ENCODE measurements at regions not wholly inside any gene's neighbourhood (a gene's known extent, or its start where the extent isn't known, plus 50 kb on each side); places are given as distances from the start of the nearest gene placed in this dataset.
"Not testable (repeated sequence)": the region's sequence is repeated elsewhere in the genome, so short reads cannot be mapped to it uniquely, and the experiment has no call there.

DNA sequence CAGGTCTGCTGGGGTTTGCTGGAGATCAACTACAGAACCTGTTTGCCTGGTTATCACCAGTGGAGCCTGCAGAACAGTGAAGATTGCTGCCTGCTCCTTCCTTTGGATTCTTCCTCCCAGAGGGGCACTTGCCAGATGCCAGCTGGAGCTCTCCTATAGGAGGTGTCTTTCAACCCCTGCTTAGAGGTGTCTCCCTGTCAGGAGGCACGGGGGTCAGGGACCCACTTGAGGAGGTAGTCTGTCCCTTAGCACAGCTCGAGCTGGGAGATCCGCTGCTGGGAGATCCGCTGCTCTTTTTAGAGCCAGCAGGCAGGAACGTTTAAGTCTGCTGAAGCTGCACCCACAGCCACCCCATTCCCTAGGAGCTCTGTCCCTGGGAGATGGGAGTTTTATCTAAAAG, 1806.3 kb upstream of the ADGRL3 start:
- Mint-ChIP-seq H3K4me3 (no peak overlapping the region), H3K27ac (no peak overlapping the region), H3K4me1 (no peaks in the 10 kb centered on the region), H3K9me3 (peaks cover 15% of the 10 kb centered on the region), H3K27me3 (no peaks in the 10 kb centered on the region), H3K36me3 (ENCODE audit: low read depth) (no peaks in the 10 kb centered on the region)
- no peak for DNase-seq
- no peak for ATAC-seq

DNA sequence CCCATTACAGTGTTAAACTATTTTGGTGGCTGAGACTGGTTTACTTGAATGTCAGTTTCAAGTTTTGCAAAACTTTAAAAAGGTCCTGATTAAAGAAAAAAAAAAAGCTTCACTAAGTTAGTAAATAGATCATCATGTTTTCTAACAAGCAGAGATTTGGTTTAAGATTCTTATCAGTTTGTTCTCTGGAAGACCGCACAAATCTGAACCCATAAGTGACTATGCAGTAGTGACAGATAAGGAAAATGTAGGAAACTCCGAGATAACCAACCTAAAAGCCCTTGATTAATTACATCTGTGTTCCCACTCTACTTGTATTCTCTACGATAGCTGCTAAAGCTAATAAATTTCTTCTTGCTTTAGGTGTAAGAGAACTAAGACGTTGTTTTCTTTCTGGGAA, 1799.8 kb upstream of the ADGRL3 start:
- no peak for ATAC-seq
- H3K27me3 Mint-ChIP-seq = no peaks in the 10 kb centered on the region
- H3K27ac Mint-ChIP-seq = no peak overlapping the region
- H3K4me3 Mint-ChIP-seq = no peak overlapping the region
- no peaks in the 10 kb centered on the region for H3K36me3 Mint-ChIP-seq (ENCODE audit: low read depth)
- peaks cover 9% of the 10 kb centered on the region for H3K9me3 Mint-ChIP-seq
- H3K4me1 Mint-ChIP-seq = no peaks in the 10 kb centered on the region
- no peak for DNase-seq

GRCh38 chr4:59409647-59410046, 1790.5 kb upstream of the ADGRL3 start:
- no peak for ATAC-seq
- Mint-ChIP-seq H3K27me3 (no peaks in the 10 kb centered on the region), H3K36me3 (ENCODE audit: low read depth) (no peaks in the 10 kb centered on the region), H3K9me3 (peaks cover 12% of the 10 kb centered on the region), H3K4me3 (no peak overlapping the region), H3K4me1 (no peaks in the 10 kb centered on the region), H3K27ac (no peak overlapping the region)
- DNase-seq = no peak

- no peak for DNase-seq
- peaks cover 12% of the 10 kb centered on the region for H3K9me3 Mint-ChIP-seq
- H3K27me3 Mint-ChIP-seq = no peaks in the 10 kb centered on the region
- no peaks in the 10 kb centered on the region for H3K4me1 Mint-ChIP-seq
- no peak overlapping the region for H3K4me3 Mint-ChIP-seq
- no peak for ATAC-seq
- no peaks in the 10 kb centered on the region for H3K36me3 Mint-ChIP-seq (ENCODE audit: low read depth)
- no peak overlapping the region for H3K27ac Mint-ChIP-seq
These were observed 1787.4 kb upstream of the ADGRL3 start for GRCh38 chr4:59412739-59413138.

GRCh38 chr4:59455751-59456150, 1744.4 kb upstream of the ADGRL3 start:
- Mint-ChIP-seq H3K4me3 (no peak overlapping the region), H3K27me3 (no peaks in the 10 kb centered on the region), H3K27ac (no peak overlapping the region), H3K36me3 (ENCODE audit: low read depth) (no peaks in the 10 kb centered on the region), H3K9me3 (peaks cover 14% of the 10 kb centered on the region), H3K4me1 (no peaks in the 10 kb centered on the region)
- no peak for DNase-seq
- ATAC-seq = no peak

GRCh38 chr4:59457576-59457975, 1742.5 kb upstream of the ADGRL3 start:
- Mint-ChIP-seq H3K27ac (no peak overlapping the region), H3K9me3 (peaks cover 10% of the 10 kb centered on the region), H3K4me1 (no peaks in the 10 kb centered on the region), H3K36me3 (ENCODE audit: low read depth) (no peaks in the 10 kb centered on the region), H3K27me3 (no peaks in the 10 kb centered on the region), H3K4me3 (no peak overlapping the region)
- no peak for DNase-seq
- no peak for ATAC-seq

- Mint-ChIP-seq H3K4me1 (no peaks in the 10 kb centered on the region), H3K27ac (no peak overlapping the region), H3K4me3 (no peak overlapping the region), H3K27me3 (no peaks in the 10 kb centered on the region), H3K9me3 (peaks cover 36% of the 10 kb centered on the region), H3K36me3 (ENCODE audit: low read depth) (no peaks in the 10 kb centered on the region)
- DNase-seq = no peak
- ATAC-seq = no peak
These were observed 1715.2 kb upstream of the ADGRL3 start for GRCh38 chr4:59484944-59485343.

GRCh38 chr4:59500103-59500502, 1700.0 kb upstream of the ADGRL3 start:
- ATAC-seq (no peak), DNase-seq (no peak)
- Mint-ChIP-seq H3K27ac (no peak overlapping the region), H3K4me1 (no peaks in the 10 kb centered on the region), H3K4me3 (no peak overlapping the region), H3K36me3 (ENCODE audit: low read depth) (no peaks in the 10 kb centered on the region), H3K27me3 (no peaks in the 10 kb centered on the region), H3K9me3 (peaks cover 5% of the 10 kb centered on the region)

DNA sequence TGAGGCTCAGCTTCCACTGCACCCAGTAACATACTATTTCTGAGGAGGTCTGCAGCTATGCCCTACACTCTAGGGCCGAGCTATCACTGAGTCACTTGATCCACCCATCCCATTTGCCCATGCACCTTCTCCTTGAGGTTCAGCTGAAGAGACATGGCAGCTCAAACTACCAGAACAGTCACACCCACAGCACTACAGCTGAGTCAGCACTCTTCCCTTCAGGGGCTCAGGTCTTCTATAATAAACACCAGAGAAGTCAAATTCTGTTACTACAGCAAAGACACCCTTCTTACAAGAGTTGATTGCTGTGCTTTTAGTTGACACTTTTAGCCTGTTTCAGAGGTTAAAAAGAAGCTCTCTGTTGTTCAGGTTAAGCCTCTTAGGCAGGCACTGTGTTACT, 1696.4 kb upstream of the ADGRL3 start:
- no peak for ATAC-seq
- no peaks in the 10 kb centered on the region for H3K36me3 Mint-ChIP-seq (ENCODE audit: low read depth)
- H3K27me3 Mint-ChIP-seq = no peaks in the 10 kb centered on the region
- H3K4me1 Mint-ChIP-seq = no peaks in the 10 kb centered on the region
- H3K4me3 Mint-ChIP-seq = no peak overlapping the region
- H3K9me3 Mint-ChIP-seq = peaks cover 5% of the 10 kb centered on the region
- no peak for DNase-seq
- H3K27ac Mint-ChIP-seq = no peak overlapping the region

DNA sequence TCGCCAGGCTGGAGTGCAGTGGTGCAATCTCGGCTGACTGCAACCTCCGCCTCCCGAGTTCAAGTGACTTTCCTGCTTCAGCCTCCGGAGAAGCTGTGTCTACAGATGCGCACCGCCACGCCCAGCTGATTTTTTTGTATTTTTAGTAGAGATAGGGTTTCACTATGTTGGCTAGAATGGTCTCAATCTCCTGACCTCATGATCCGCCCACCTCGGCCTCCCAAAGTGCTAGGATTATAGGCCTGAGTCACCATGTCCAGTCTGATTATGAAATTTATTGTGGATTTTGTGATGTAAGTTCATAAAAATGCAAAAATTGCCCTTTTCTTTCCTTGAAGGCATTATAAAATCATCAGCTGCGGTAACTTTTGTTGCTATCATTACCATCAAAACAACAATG, 1688.3 kb upstream of the ADGRL3 start:
- not testable (repeated sequence) for DNase-seq; H3K9me3 Mint-ChIP-seq; H3K27ac Mint-ChIP-seq; H3K4me3 Mint-ChIP-seq; ATAC-seq; H3K27me3 Mint-ChIP-seq; H3K36me3 Mint-ChIP-seq (ENCODE audit: low read depth); H3K4me1 Mint-ChIP-seq

DNA sequence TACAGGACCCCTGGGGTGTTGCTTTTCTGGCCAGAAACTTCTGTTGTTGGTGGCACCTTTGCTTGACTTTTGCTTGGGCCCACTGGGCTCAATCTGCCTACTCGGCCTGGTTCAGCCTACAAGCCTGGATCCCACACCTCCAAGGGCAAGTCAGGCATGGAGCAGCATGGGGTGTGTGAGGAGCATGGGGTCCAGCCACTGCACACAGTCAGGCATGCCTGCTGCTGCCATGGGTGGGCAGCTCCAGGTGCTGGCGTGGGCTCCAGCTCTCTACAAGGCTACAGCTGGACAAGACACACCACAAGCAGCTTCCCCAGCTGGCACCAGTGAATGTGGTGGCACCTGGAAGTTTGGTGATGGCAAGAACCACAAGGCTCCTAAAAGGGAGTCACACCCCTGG, 1683.1 kb upstream of the ADGRL3 start:
- no peak for ATAC-seq
- H3K27ac Mint-ChIP-seq = no peak overlapping the region
- no peak overlapping the region for H3K4me3 Mint-ChIP-seq
- H3K36me3 Mint-ChIP-seq (ENCODE audit: low read depth) = no peaks in the 10 kb centered on the region
- no peaks in the 10 kb centered on the region for H3K4me1 Mint-ChIP-seq
- H3K9me3 Mint-ChIP-seq = no peaks in the 10 kb centered on the region
- no peak for DNase-seq
- no peaks in the 10 kb centered on the region for H3K27me3 Mint-ChIP-seq

DNA sequence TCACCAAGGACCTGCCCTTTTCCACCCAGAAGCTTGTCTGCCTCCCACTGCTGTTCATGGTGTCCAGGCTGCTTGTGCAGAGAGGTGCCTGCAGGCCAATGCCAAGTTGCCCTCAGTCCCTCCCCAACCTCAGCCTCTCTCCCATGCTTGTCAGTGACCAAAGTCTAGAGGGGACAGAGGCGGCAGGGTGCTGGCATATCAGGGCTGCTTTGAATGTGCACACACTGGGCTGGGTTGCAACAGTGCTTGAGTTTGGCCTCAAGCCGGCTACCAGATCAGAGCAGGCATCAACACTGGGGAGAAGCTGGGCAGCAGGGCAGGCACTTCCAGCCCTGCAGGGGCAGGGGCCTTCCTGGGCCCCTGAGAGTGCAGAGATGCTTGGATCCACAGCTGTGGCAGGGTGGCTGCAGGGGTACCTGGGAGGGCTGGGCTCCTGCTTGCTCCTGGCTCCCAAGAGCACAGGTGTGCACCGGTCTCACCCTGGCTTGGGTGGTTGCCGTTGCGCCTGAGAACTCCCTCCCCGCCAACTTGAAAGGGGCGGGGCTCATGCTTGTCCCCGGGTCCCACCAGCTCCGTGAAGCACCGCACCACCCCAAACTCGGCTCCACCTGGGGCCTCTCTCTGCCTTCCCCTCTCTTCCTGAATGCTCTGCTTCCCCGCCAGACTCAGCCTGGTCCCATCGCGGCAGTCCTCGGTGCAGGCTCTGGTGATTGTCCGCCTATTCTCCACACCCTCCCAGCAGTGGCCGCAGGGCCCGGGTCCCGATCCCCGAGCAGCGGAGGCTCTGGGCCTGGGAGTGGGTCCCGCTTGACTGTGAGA, 1681.9 kb upstream of the ADGRL3 start:
- no peaks in the 10 kb centered on the region for H3K9me3 Mint-ChIP-seq
- ATAC-seq (peak; percentile 24), DNase-seq (no peak)

DNA sequence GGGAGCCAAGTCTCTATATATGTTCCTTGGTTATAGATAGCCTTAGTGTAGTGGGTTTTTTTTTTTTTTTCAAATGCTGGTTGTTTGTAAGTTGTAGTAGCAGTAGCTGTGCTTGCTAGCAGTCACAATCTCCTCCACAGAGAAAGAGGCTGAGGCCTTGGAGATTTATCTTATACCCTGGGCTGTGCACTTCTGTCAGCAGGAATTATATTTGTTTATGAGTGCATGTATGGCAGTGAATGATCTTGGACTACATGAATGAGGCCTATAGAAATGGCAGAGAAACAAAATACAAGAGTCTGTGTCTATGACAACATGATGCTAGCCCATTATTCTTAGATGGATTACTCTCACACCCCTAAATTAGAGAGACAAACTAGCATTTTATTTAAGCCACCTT, 1674.2 kb upstream of the ADGRL3 start:
- no peaks in the 10 kb centered on the region for H3K27me3 Mint-ChIP-seq
- H3K36me3 Mint-ChIP-seq (ENCODE audit: low read depth) = no peaks in the 10 kb centered on the region
- ATAC-seq (no peak), DNase-seq (no peak)
- H3K4me1 Mint-ChIP-seq = no peaks in the 10 kb centered on the region
- no peak overlapping the region for H3K27ac Mint-ChIP-seq
- peaks cover 10% of the 10 kb centered on the region for H3K9me3 Mint-ChIP-seq
- no peak overlapping the region for H3K4me3 Mint-ChIP-seq

More for the DNA sequence above, 1681.9 kb upstream of the ADGRL3 start:
- Mint-ChIP-seq H3K4me1 (no peaks in the 10 kb centered on the region), H3K27me3 (no peaks in the 10 kb centered on the region), H3K27ac (no peak overlapping the region), H3K36me3 (ENCODE audit: low read depth) (no peaks in the 10 kb centered on the region), H3K4me3 (no peak overlapping the region)

- Mint-ChIP-seq H3K27ac (no peak overlapping the region), H3K9me3 (peaks cover 12% of the 10 kb centered on the region), H3K4me3 (no peak overlapping the region), H3K36me3 (ENCODE audit: low read depth) (no peaks in the 10 kb centered on the region), H3K27me3 (no peaks in the 10 kb centered on the region), H3K4me1 (no peaks in the 10 kb centered on the region)
- no peak for ATAC-seq
- DNase-seq = no peak
These were observed 1664.6 kb upstream of the ADGRL3 start for GRCh38 chr4:59535541-59535940.

DNA sequence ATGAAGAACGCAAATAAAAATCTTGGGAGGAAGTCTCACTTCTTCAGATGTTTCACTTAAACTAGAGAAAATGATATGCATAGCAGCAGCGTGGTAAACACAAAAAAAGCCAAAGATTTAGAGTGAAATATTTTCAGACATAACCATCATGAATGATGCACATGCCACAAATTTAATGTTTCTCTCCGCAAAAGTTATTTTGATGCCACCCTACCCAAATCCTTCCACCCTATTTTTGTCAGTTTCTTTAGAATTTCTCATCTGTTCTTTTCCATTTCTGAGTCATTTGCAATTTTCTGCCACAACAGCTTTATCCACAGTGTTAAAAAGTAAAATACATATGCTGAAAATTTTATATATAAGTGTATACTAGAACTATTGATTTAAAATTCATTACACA, 1663.7 kb upstream of the ADGRL3 start:
- ATAC-seq = no peak

More for the DNA sequence above, 1663.7 kb upstream of the ADGRL3 start:
- Mint-ChIP-seq H3K36me3 (ENCODE audit: low read depth) (no peaks in the 10 kb centered on the region), H3K27ac (no peak overlapping the region), H3K9me3 (peaks cover 12% of the 10 kb centered on the region), H3K27me3 (no peaks in the 10 kb centered on the region), H3K4me3 (no peak overlapping the region), H3K4me1 (no peaks in the 10 kb centered on the region)
- DNase-seq = no peak
